Testis (tissue), 2 donors: ENCODE measurements at regions not wholly inside any gene's neighbourhood (a gene's known extent, or its start where the extent isn't known, plus 50 kb on each side); places are given as distances from the start of the nearest gene placed in this dataset.

Source experiments
- DNase-seq: peaks from one replicate; pipeline ENCODE4 v3.0.0-alpha.2; 2019
- H3K27ac ChIP-seq, 2 donors: fragments of 200-600 bp; sonication (generic); one replicate each; pipeline ENCODE4 v1.5.1; 2019
- H3K27me3 ChIP-seq: fragments of 200-600 bp; sonication (generic); one replicate; pipeline ENCODE4 v1.5.1; 2019
- H3K36me3 ChIP-seq: fragments of 200-600 bp; sonication (generic); one replicate; pipeline ENCODE4 v1.5.1; 2017; ENCODE audit warnings: low read depth; ENCODE audit errors: missing control alignments
- H3K4me1 ChIP-seq: fragments of 200-600 bp; sonication (generic); one replicate; pipeline ENCODE4 v1.5.1; 2019
- H3K4me3 ChIP-seq, 2 donors: fragments of 200-600 bp; sonication (generic); one replicate each; pipeline ENCODE4 v1.5.1; 2017 to 2019
- H3K9me3 ChIP-seq: fragments of 200-600 bp; sonication (generic); one replicate; pipeline ENCODE4 v1.5.1; 2017
- POLR2A ChIP-seq: fragments of 450-650 bp; IDR thresholded peaks from one replicate; pipeline ENCODE4 v1.6.1; 2017; ENCODE audit warnings: antibody characterized with exemption, mild to moderate bottlenecking, moderate library complexity
- WGBS, 2 donors: methylation state at CpG; one replicate each; pipeline ENCODE4 v1.1.5; 2018; 5-methylcytosine and 5-hydroxymethylcytosine counted together
- intact Hi-C: fragments of 100-400 bp; cut with DNase I; formaldehyde crosslinking; loops from one replicate; pipeline ENCODE4 v1.15.1; 2023; ENCODE audit warnings: low total_unique reads
- TF ChIP-seq, protein P1 (sequence below), 3 experiments: fragments of 450-650 bp in 2 of 3; fragments of 200-600 bp in 1 of 3; sonication (generic) in 1 of 3; IDR thresholded peaks; one replicate each; pipeline ENCODE4 v1.5.1; 2016 to 2019; ENCODE audit warnings: antibody characterized with exemption in 3 of 3, mild to moderate bottlenecking in 2 of 3, moderate library complexity in 1 of 3

DNA sequence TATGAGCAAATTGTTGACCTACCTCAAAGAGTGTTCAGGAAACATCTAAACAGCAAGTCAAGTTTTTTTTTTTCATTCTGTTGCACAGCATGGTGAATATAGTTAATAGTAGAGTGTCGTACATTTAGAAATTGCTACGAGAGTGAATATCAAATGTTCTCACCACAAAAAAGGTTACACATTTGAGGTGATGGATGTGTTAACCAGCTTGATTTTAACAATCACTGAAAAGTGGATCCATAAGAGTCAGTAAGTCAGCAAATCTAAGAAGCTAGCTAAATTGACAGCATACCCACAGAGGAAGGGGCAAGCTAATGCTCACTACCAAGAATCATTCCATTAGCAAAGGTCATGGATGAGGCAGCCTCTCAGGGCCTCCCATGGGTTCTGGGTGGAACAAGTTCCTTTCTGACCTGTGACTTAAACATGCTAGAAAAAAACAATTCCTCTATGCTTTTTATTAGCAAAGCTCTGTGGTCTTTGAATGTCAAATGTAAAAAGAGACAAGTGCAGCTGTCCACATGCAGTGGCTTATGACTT is 235.4 kb upstream of the CCDC179 start:
- no peak for TF ChIP-seq POLR2A
- TF ChIP-seq, protein P1, sequence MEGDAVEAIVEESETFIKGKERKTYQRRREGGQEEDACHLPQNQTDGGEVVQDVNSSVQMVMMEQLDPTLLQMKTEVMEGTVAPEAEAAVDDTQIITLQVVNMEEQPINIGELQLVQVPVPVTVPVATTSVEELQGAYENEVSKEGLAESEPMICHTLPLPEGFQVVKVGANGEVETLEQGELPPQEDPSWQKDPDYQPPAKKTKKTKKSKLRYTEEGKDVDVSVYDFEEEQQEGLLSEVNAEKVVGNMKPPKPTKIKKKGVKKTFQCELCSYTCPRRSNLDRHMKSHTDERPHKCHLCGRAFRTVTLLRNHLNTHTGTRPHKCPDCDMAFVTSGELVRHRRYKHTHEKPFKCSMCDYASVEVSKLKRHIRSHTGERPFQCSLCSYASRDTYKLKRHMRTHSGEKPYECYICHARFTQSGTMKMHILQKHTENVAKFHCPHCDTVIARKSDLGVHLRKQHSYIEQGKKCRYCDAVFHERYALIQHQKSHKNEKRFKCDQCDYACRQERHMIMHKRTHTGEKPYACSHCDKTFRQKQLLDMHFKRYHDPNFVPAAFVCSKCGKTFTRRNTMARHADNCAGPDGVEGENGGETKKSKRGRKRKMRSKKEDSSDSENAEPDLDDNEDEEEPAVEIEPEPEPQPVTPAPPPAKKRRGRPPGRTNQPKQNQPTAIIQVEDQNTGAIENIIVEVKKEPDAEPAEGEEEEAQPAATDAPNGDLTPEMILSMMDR (IDR thresholded peaks at IDR 0.05) = no peak
- H3K27me3 ChIP-seq = no peaks in the 10 kb centered on the region
- no peak for DNase-seq
- H3K4me1 ChIP-seq = no peaks in the 10 kb centered on the region
- H3K9me3 ChIP-seq = no peaks in the 10 kb centered on the region
- H3K36me3 ChIP-seq = no peaks in the 10 kb centered on the region
- intact Hi-C loops = no loop called here
- WGBS, 2 donors = 84 to 96% methylated on average over 2 of the region's 2 CpGs
- H3K27ac ChIP-seq = no peak overlapping the region
- no peak overlapping the region for H3K4me3 ChIP-seq

DNA sequence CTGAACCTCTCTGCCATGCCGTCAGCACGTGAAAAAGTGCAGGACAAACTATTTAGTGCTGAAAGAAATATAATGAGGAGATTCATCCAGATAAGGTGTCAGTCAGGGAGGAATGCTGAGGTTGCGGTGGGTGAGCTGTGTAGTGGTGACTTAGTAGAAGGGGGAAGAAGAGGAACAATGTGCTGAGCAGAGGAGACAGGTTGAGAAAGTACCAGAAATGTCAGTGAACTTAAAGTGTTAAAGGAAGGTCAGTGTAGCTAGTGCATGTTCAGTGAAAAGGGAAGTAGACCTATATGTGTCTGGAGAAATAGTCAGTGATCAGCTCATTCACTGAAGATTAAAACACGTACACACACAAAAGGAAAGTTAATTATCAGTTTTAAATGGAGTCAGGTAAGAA is 237.6 kb upstream of the CCDC179 start:
- Histone ChIP-seq H3K27ac (no peak overlapping the region), H3K36me3 (no peaks in the 10 kb centered on the region), H3K9me3 (no peaks in the 10 kb centered on the region), H3K27me3 (no peaks in the 10 kb centered on the region), H3K4me1 (no peaks in the 10 kb centered on the region), H3K4me3 (no peak overlapping the region)
- intact Hi-C loops = no loop called here
- no peak for DNase-seq
- 38 to 63% methylated on average over 3 to 4 of the region's 4 CpGs for WGBS, 2 donors
- TF ChIP-seq POLR2A = no peak
- TF ChIP-seq, protein P1 (IDR thresholded peaks at IDR 0.05) = no peak

DNA sequence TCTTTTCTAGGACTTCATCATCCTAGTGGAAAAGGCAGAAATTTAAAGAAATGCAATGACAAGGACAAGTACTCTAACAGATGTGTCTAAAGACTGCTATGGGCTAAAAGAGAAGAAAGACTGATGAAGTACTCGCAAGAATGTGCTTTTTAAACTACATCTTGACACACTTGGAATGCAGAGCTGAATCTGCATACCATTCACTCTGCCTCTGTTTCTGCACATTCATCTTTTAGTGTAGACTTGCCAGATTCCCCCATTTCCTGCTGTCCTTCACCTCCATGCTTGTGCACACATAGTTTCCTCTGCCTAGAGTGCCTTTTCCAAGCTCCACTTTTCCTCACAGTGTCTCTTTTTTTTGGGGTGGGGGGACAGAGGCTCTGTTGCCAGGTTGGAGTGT is 239.0 kb upstream of the CCDC179 start:
- Histone ChIP-seq H3K27me3 (no peaks in the 10 kb centered on the region), H3K36me3 (no peaks in the 10 kb centered on the region), H3K9me3 (no peaks in the 10 kb centered on the region), H3K27ac (no peak overlapping the region), H3K4me3 (no peak overlapping the region), H3K4me1 (no peaks in the 10 kb centered on the region)
- intact Hi-C loops = no loop called here
- WGBS, 2 donors = 91 to 100% methylated on average over 1 of the region's 1 CpG
- DNase-seq = no peak
- TF ChIP-seq, protein P1 (IDR thresholded peaks at IDR 0.05) = no peak
- TF ChIP-seq POLR2A = no peak

DNA sequence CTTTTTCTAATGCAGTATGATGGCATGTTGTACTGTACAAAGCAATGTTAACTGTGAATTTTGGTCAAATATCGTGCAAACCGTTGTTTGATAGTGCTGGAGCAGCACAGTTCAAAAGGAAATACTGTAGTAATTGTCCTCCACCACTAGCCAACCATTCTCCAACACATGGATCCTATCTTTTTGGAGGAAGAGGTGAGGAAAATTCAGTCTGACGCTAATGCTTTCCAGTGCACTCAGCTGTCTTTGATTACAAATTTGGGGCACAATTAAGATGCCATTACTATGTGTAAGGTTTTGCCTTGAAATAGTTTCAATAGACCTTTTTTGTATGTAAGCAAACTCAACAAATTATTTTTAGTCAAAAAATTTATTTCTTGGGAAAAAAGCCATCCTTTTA is 240.5 kb upstream of the CCDC179 start:
- Histone ChIP-seq H3K4me3 (no peak overlapping the region), H3K27me3 (no peaks in the 10 kb centered on the region), H3K4me1 (no peaks in the 10 kb centered on the region), H3K9me3 (no peaks in the 10 kb centered on the region), H3K27ac (no peak overlapping the region), H3K36me3 (no peaks in the 10 kb centered on the region)
- TF ChIP-seq, protein P1 (IDR thresholded peaks at IDR 0.05) = no peak
- no peak for TF ChIP-seq POLR2A
- WGBS, 2 donors = 73 to 87% methylated on average over 3 of the region's 3 CpGs
- no peak for DNase-seq
- intact Hi-C loops = no loop called here

DNA sequence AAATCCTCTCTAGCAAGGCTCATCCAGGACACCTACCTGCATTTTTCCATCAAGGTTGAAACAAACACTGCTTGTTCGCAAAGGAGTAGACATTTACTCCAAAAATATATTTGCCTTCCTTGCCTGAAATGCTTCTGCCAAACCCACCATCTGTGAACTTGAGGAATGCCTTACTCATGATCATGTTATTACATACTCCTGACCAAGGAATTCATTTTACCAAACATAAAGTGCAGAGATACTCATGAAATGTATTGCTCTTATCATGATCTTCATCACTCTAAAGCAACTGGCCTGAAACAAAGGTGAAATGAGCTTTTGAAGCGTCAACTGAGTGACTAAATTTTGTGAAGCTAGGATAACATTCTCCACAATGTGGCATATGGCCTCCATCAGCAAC is 243.1 kb upstream of the CCDC179 start:
- Histone ChIP-seq H3K27ac (no peak overlapping the region), H3K36me3 (no peaks in the 10 kb centered on the region), H3K9me3 (no peaks in the 10 kb centered on the region), H3K4me3 (no peak overlapping the region), H3K27me3 (no peaks in the 10 kb centered on the region), H3K4me1 (no peaks in the 10 kb centered on the region)
- TF ChIP-seq, protein P1 (IDR thresholded peaks at IDR 0.05) = no peak
- no peak for TF ChIP-seq POLR2A
- intact Hi-C loops = no loop called here
- DNase-seq = no peak
- WGBS, 2 donors = 63 to 77% methylated on average over 2 of the region's 2 CpGs
